ENCODE measurements at regions not wholly inside any gene's neighbourhood (a gene's known extent, or its start where the extent isn't known, plus 50 kb on each side); places are given as distances from the start of the nearest gene placed in this dataset.

DNA sequence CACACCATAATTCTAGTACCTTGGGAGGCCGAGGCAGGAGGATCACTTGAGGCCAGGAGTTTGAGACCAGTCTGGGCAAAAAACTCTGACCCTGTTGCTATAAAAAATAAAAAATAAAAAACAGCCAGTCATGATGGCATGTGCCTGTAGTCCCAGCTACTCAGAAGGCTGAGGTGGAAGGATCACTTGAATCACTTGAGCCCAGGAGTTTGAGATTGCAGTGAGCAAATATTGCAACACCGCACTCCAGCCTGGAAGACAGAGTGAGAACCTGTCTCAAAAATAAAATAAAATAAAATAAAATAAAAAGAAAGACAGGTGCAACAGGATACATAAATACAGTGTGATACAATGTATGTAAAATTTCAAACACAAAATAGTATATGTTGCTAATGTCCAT lies 154.5 kb downstream of the OTOR start:
- Mint-ChIP-seq H3K27me3 (no peaks in the 10 kb centered on the region), H3K4me1 (no peaks in the 10 kb centered on the region), H3K4me3 (no peak overlapping the region), H3K36me3 (no peaks in the 10 kb centered on the region), H3K27ac (no peak overlapping the region), H3K9me3 (peaks cover 9% of the 10 kb centered on the region)
- CTCF ChIA-PET: no interaction called here
- DNase-seq: no peak

DNA sequence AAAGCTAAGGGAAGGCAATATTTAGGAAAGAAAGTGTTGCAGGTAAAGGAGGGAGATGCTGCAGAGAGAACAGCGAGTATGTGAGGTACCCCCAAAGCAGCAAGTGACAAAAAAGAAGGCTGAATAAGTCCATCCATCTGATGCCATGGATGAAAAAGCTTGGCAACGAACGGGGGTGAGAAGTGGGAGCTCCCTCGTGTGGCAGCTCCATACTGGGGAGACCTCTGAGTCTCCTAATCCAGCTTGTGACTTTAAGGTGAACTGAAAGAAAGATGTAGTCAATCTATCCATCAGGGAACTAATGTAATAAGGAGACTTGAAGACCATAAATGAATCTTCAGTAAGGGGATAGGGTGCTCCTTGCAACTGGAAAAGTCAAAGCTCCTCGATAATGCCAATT lies 156.6 kb downstream of the OTOR start:
- no peaks in the 10 kb centered on the region for H3K4me1 Mint-ChIP-seq
- DNase-seq: no peak
- H3K9me3 Mint-ChIP-seq: peaks cover 14% of the 10 kb centered on the region
- no peak overlapping the region for H3K4me3 Mint-ChIP-seq
- CTCF ChIA-PET: no interaction called here
- H3K27me3 Mint-ChIP-seq: no peaks in the 10 kb centered on the region
- H3K27ac Mint-ChIP-seq: no peak overlapping the region
- H3K36me3 Mint-ChIP-seq: no peaks in the 10 kb centered on the region

DNA sequence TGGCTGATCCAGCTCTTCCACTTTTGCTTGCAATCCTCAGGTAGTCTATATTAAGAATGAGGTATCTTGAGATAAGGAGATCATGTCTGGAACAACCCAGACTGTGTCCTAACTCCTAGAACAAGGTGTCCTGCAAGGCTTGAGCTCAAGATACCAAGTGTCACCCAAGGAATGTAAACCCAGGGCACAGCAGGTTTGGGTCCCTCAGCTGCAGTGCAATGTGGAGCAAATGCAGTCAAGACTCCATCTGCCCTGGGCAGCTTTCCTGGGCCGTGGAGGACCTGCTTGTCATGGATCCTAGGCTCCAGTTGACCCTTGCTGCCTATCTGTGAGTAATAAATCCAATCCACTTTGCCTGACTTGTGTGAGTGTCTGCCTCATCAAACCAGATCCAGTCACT lies 166.1 kb downstream of the OTOR start:
- no peaks in the 10 kb centered on the region for H3K36me3 Mint-ChIP-seq
- H3K9me3 Mint-ChIP-seq: peaks cover 7% of the 10 kb centered on the region

DNA sequence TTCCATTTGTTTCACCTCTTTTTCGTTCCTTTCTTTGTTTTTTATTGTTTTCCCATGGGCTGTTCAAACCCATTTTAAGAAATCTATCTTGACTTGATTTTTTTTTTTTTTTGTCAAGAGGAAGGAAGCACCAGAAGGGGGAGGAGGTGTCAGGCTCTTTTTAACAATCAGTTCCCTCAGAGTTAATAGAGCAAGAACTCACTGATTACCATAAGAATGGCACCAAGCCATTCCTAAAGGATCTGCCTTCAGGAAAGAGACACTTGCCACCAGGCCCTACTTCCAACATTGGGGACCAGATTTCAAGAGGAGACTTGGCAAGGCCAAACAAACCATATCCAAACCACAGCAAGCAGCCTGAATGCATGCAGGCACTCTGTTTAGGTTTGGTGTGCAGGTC lies 168.0 kb downstream of the OTOR start:
- Mint-ChIP-seq H3K27ac (no peak overlapping the region), H3K9me3 (peaks cover 7% of the 10 kb centered on the region), H3K4me3 (no peak overlapping the region), H3K27me3 (no peaks in the 10 kb centered on the region), H3K36me3 (no peaks in the 10 kb centered on the region), H3K4me1 (no peaks in the 10 kb centered on the region)
- CTCF ChIA-PET: no interaction called here
- DNase-seq: no peak

More for the DNA sequence above, 166.1 kb downstream of the OTOR start:
- H3K4me3 Mint-ChIP-seq: no peak overlapping the region
- H3K27ac Mint-ChIP-seq: no peak overlapping the region
- CTCF ChIA-PET: no interaction called here
- H3K4me1 Mint-ChIP-seq: no peaks in the 10 kb centered on the region
- DNase-seq: no peak
- H3K27me3 Mint-ChIP-seq: no peaks in the 10 kb centered on the region

DNA sequence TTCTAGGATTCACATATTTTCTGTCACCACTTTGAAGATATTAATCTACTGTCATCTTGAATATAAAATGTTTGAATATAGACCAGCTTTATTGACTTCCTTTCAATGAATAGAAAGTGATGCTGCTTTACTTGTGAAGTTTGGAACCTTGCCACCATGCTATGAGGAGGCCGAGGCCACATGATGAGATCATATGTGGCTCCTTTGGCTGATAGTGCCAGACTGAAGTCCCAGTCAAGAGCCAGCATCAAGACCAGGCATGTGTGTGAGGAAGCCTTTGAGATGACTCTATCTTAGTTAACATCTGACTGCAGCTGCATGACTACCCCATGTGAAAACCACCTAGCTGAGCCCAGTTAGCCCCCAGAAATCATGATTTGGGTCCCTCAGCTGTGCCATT lies 169.5 kb downstream of the OTOR start:
- H3K4me1 Mint-ChIP-seq: no peaks in the 10 kb centered on the region
- H3K4me3 Mint-ChIP-seq: no peak overlapping the region
- peaks cover 3% of the 10 kb centered on the region for H3K9me3 Mint-ChIP-seq
- CTCF ChIA-PET: no interaction called here
- H3K27me3 Mint-ChIP-seq: no peaks in the 10 kb centered on the region
- H3K27ac Mint-ChIP-seq: no peak overlapping the region
- no peaks in the 10 kb centered on the region for H3K36me3 Mint-ChIP-seq
- DNase-seq: no peak

DNA sequence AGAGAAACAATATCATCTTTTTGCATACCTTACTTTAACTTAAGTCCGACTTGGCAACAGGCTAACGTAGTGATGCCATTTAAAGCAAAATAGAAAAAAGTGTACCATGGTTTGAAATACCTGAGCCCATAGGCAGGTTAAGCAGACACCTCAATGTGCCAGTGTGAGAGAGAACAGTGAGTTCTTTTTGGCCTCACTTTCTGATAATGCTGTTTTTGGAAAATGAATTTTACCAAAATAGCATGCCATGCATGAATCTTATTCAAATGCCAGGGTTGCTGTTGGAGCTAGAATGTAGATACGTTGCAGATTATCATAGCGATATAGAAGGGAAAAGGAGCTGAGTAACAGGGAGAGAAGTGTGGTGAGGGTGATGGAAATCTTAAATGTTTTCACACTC lies 170.2 kb downstream of the OTOR start:
- Mint-ChIP-seq H3K9me3 (peaks cover 1% of the 10 kb centered on the region), H3K4me3 (no peak overlapping the region)
- CTCF ChIA-PET: no interaction called here

DNA sequence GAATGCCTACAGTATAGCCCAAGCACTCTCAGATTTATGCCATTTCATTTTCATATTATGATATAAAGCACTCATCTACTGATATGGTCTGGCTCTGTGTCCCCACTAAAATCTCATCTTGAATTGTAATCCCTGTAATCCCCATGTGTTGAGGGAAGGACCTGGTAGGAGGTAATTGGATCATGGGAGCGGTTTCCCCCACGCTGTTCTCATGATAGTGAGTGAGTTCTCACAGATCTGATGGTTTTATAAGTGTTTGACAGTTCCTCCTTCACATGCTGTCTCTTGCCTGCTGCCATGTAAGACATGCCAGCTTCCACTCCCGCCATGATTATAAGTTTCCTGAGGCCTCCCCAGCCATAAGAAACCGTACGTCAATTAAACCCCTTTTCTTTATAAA lies 171.7 kb downstream of the OTOR start:
- no peak overlapping the region for H3K27ac Mint-ChIP-seq
- no peaks in the 10 kb centered on the region for H3K4me1 Mint-ChIP-seq
- H3K4me3 Mint-ChIP-seq: no peak overlapping the region
- H3K27me3 Mint-ChIP-seq: no peaks in the 10 kb centered on the region
- H3K9me3 Mint-ChIP-seq: no peaks in the 10 kb centered on the region
- CTCF ChIA-PET: no interaction called here
- H3K36me3 Mint-ChIP-seq: no peaks in the 10 kb centered on the region
- no peak for DNase-seq

More for the DNA sequence above, 170.2 kb downstream of the OTOR start:
- Mint-ChIP-seq H3K4me1 (no peaks in the 10 kb centered on the region), H3K27me3 (no peaks in the 10 kb centered on the region), H3K36me3 (no peaks in the 10 kb centered on the region), H3K27ac (no peak overlapping the region)
- DNase-seq: no peak

DNA sequence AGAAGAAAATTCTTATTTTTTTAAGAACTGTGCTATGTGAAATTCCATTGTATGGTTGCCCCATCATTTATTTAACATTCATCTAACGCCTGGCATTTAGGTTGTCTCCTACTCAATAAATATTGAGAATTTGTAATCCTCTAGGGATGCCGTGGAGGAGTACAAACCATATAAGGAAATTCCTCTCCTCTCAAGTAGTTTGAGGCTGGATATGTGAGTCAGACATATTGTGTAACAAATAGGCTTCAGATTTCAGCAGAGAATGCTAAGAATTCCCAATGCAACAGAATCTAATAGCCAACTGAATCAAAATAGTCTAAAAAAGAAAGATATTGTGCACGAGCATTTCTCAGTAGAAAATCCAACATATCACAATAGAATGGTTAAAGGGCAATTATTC lies 174.7 kb downstream of the OTOR start:
- no peak overlapping the region for H3K27ac Mint-ChIP-seq
- no peak overlapping the region for H3K4me3 Mint-ChIP-seq
- no peaks in the 10 kb centered on the region for H3K4me1 Mint-ChIP-seq
- no peaks in the 10 kb centered on the region for H3K36me3 Mint-ChIP-seq
- no peaks in the 10 kb centered on the region for H3K27me3 Mint-ChIP-seq
- CTCF ChIA-PET: no interaction called here
- DNase-seq: no peak
- no peaks in the 10 kb centered on the region for H3K9me3 Mint-ChIP-seq

DNA sequence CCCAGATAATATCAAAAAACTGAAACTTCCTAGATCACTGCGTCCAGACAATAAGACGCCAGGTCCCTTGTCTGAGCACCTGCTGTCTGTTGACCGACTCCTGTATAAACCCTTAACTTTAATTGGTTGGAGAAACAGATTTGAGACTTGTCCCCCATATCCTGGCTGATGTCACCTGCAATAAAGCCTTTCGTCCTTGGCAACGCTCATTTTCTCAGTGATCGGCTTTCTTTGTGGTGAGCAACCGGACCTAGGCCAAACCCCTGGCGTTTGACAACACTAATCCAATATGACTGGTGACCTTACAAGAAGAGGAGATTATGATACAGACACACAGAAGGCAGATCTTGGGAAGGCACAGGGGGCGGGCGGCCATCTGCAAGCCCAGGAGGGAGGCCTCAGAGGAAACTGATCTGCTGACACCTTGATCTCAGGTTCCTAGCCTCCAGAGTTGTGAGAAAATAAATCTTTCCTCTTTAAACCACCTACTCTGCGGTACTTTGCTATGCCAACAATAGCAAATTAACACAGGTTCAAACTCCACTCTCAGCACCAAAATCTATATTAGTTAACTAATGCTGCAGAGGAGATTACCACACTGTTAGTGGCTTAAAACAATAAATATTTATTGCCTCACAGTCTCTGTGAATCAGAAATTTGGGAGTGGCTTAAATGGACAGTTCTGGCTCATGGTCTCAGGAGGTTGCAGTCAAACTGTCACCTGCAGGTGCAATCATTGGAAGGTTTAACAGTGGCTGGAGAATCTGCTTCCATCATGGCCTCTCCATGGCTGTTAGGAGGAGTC lies 178.7 kb downstream of the OTOR start:
- H3K9me3 Mint-ChIP-seq: peaks cover 2% of the 10 kb centered on the region
- H3K27ac Mint-ChIP-seq: no peak overlapping the region

DNA sequence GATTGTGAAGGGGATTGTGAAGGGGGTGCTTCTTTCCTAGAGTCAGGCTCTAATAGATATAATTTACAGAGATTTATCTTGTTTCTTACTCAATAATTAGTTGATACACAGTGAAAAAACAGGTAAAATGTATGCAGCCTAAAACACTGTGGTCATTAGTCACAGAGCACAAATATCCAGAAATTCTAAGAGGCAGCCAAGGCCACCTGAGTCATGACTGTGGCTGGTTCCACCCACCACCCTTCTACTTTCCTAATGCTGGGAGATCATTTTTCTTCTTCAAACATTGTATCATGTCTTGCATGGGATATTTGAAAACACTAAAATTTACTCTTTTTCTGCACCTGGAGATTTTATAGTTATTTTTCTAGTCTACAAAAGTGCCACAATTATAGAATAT lies 181.6 kb downstream of the OTOR start:
- H3K4me1 Mint-ChIP-seq: no peaks in the 10 kb centered on the region
- H3K4me3 Mint-ChIP-seq: no peak overlapping the region
- H3K27me3 Mint-ChIP-seq: no peaks in the 10 kb centered on the region
- H3K9me3 Mint-ChIP-seq: peaks cover 2% of the 10 kb centered on the region
- no peaks in the 10 kb centered on the region for H3K36me3 Mint-ChIP-seq
- H3K27ac Mint-ChIP-seq: no peak overlapping the region
- CTCF ChIA-PET: no interaction called here
- no peak for DNase-seq

More for the DNA sequence above, 178.7 kb downstream of the OTOR start:
- Mint-ChIP-seq H3K27me3 (no peaks in the 10 kb centered on the region), H3K36me3 (no peaks in the 10 kb centered on the region), H3K4me1 (no peaks in the 10 kb centered on the region), H3K4me3 (no peak overlapping the region)
- DNase-seq: no peak
- CTCF ChIA-PET: interaction anchor here (0.6 kb wide), 1 partner anchor 909 kb away, joined by 3 read pairs; no protein-coding TSS in a partner anchor

DNA sequence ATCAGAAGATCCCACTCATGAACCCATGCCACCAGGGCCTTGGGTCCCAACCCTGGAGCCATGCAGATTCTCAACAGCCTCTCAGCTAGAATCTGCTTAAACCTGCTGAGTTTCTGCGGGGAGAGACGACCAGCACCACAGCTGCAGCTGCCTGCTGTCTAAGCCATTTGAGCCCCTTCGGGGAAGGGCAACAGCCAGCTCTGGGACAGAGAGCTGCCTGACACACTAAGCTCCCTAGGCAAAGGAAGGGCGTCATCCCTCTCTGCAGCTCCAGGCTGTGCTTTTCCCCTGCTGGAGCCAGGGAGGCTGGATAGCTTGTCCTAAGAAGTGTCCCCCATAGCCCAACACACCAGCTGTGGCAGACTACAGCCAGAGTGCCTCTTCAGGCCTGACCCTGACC lies 182.5 kb downstream of the OTOR start:
- CTCF ChIA-PET: no interaction called here
- Mint-ChIP-seq H3K27me3 (no peaks in the 10 kb centered on the region), H3K27ac (no peak overlapping the region), H3K9me3 (peaks cover 2% of the 10 kb centered on the region), H3K36me3 (no peaks in the 10 kb centered on the region), H3K4me3 (no peak overlapping the region), H3K4me1 (no peaks in the 10 kb centered on the region)
- DNase-seq: no peak

DNA sequence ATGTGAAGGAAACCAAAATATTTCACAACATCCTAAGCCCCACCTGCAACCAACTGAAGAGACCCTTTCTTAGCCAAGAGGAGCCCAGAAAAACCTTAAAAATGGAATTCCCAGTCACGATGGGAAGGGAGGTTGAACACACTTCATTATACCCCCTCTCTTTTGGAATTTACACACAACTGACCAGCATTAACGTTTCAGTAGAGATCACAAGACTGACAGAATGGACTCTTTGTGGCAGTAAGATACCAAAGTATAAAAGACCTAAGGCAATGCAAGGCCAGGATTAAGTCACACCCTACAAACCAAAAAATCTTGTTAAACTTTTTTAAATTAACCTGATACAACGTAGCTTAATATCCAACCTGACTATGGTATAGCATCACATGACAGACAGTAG lies 190.9 kb downstream of the OTOR start:
- no peak overlapping the region for H3K27ac Mint-ChIP-seq

DNA sequence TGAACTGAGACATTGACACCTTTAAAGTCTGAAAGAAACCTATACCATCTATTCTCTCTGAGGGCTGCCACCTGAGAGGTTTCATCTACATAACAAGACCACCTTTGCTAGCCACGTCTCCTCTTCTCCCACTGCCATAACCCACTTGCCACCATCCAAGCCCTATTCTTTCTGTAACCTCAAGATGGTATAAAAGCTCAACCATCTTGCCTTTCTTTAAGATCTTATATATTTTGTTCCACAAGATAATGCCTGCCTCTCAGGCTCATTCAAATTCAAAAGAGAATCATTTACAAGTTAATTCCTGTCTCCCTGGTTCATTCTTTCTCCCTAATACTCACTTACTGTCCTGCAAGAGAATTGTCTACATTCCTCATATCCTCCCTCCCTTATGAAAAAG lies 192.5 kb downstream of the OTOR start:
- Mint-ChIP-seq H3K4me1 (no peaks in the 10 kb centered on the region), H3K27ac (no peak overlapping the region), H3K4me3 (no peak overlapping the region), H3K27me3 (no peaks in the 10 kb centered on the region), H3K36me3 (no peaks in the 10 kb centered on the region), H3K9me3 (no peaks in the 10 kb centered on the region)
- CTCF ChIA-PET: no interaction called here
- DNase-seq: no peak

More for the DNA sequence above, 190.9 kb downstream of the OTOR start:
- H3K4me1 Mint-ChIP-seq: no peaks in the 10 kb centered on the region
- no peaks in the 10 kb centered on the region for H3K27me3 Mint-ChIP-seq
- CTCF ChIA-PET: no interaction called here
- no peaks in the 10 kb centered on the region for H3K9me3 Mint-ChIP-seq
- H3K4me3 Mint-ChIP-seq: no peak overlapping the region
- no peaks in the 10 kb centered on the region for H3K36me3 Mint-ChIP-seq
- DNase-seq: no peak

DNA sequence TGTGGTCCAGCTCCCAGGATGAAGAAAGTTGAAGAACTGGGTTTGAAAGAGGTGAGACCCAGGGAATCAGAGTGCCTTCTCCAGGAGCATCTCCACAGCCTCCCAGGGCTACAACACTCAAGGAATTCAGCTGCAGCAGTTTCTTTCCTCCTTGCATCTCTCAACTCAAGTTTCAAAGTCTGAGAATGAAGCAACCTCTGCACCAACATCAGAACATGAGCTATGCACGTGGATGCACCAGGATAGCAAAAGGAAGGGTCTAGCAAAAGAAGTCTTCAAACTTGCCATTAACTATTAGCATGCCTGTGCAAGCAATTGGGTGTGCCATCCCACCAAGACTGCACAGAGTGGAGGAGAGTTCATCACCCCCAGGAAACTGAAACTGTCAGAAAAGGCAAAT lies 193.9 kb downstream of the OTOR start:
- Mint-ChIP-seq H3K4me3 (no peak overlapping the region), H3K27ac (no peak overlapping the region), H3K9me3 (no peaks in the 10 kb centered on the region), H3K36me3 (no peaks in the 10 kb centered on the region), H3K27me3 (no peaks in the 10 kb centered on the region), H3K4me1 (no peaks in the 10 kb centered on the region)
- DNase-seq: no peak
- CTCF ChIA-PET: no interaction called here

DNA sequence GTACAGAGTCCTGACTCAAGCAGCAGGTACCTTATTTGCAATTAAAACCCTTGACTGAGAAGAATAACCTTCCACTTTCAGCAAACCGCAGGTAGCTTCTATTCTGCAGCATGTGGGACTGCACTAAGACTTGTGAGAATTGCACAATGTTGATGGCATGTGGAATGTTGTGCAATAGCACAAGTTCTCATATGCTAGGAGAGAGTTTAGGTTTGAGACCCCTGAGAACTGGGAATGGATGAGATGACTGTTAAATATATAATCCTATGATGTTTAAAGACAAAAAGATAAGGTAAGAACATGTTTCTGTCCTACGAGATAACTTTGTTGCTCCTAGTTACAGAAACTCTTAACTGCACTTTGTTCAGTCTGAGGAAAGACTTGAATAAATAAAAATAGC lies 194.6 kb downstream of the OTOR start:
- H3K36me3 Mint-ChIP-seq: no peaks in the 10 kb centered on the region
- CTCF ChIA-PET: no interaction called here
- H3K27me3 Mint-ChIP-seq: no peaks in the 10 kb centered on the region
- H3K4me3 Mint-ChIP-seq: no peak overlapping the region
- no peaks in the 10 kb centered on the region for H3K4me1 Mint-ChIP-seq
- no peaks in the 10 kb centered on the region for H3K9me3 Mint-ChIP-seq
- H3K27ac Mint-ChIP-seq: no peak overlapping the region
- DNase-seq: no peak

DNA sequence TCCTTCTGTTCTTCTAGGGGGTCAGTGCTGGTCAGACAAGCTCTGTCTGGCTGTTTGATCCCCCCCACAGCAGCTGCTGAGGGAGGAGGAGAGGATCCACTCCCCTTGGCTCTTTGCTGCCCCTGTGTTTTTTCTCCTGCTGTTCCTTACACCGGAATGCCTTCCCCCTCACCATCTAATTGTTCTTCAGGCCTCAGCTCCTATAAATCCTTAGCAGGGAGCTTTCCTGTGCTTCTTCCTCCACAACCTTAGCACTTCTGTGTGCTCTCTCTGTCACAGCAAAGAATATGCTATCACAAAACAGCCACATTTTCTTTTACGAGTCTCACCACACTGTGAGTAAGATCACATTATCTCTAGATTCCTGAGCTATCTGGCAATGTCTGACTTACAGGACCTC lies 196.6 kb downstream of the OTOR start:
- Mint-ChIP-seq H3K9me3 (peaks cover 2% of the 10 kb centered on the region), H3K27ac (no peak overlapping the region), H3K36me3 (no peaks in the 10 kb centered on the region), H3K27me3 (no peaks in the 10 kb centered on the region), H3K4me1 (no peaks in the 10 kb centered on the region), H3K4me3 (no peak overlapping the region)
- DNase-seq: no peak
- CTCF ChIA-PET: no interaction called here
